ENCODE measurements at regions not wholly inside any gene's neighbourhood (a gene's known extent, or its start where the extent isn't known, plus 50 kb on each side); places are given as distances from the start of the nearest gene placed in this dataset.
"Not testable (repeated sequence)": the region's sequence is repeated elsewhere in the genome, so short reads cannot be mapped to it uniquely, and the experiment has no call there.

GRCh38 chr4:3867403-3868100 is 101.4 kb downstream of the ADRA2C start:
- DNase-seq = no peak

DNA sequence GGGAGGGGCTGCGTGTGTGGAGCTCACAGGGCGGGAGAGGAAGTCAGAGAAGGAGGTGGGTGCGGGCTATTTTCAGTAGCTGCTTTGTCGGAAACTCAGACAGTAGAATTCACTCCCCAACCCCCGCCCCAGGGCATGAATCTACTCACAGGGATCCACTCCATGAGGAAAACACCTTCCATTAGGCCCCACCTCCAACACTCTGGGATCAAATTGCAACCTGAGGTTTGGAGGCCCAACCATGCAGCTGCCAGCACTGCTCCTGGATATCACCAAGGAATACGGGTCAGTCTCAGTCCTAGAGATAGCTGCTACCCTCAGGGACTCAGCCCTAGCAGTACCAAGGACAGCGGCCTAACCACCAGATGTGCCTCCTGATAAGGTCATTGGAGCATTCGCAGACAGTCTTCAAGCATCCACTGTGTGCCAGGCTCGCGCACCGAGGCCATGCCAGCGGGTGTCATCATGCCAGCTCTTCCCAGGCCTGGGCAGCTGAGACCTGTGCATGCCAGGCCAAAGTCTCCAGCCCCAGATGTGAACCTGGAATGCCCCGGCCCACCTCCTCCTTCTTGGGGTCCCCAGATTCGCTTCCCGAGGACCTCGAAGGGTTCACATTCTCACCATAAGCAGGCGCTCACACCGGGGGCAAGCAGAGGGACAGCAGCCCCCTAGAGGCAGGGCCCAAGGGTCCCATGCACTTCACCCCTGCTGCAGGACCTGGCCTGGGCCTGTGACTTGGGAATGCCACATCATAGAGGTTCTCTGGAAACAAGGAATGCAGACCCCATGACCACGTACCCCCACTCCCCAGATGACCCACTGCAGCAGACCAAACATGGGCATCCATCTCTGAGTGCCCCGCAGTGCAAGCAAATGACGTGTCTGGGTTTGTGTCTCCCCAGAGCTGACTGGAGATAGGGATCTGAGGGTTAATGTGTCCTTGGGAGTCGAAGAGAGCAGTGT is 102.3 kb downstream of the ADRA2C start:
- no peak for DNase-seq

DNA sequence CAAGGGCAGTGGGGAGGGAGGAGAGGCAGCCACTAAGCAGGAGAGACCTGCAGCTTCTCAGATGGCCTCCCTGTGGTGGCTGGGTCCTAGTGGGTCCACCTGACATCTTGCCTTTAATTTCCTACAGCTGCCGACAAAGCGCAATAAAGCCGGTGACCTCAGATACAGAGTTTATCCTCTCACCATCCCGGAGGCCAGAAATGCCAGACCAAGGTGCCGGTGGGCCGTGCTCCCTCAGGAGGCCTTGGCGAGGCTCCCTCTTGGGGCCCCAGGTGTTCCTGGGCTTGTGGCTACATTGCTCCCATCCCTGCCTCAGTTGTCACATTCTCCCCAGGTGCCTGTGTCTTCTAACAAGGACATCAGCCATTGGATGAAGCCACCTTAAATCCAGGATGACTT is 103.0 kb downstream of the ADRA2C start:
- DNase-seq = no peak

DNA sequence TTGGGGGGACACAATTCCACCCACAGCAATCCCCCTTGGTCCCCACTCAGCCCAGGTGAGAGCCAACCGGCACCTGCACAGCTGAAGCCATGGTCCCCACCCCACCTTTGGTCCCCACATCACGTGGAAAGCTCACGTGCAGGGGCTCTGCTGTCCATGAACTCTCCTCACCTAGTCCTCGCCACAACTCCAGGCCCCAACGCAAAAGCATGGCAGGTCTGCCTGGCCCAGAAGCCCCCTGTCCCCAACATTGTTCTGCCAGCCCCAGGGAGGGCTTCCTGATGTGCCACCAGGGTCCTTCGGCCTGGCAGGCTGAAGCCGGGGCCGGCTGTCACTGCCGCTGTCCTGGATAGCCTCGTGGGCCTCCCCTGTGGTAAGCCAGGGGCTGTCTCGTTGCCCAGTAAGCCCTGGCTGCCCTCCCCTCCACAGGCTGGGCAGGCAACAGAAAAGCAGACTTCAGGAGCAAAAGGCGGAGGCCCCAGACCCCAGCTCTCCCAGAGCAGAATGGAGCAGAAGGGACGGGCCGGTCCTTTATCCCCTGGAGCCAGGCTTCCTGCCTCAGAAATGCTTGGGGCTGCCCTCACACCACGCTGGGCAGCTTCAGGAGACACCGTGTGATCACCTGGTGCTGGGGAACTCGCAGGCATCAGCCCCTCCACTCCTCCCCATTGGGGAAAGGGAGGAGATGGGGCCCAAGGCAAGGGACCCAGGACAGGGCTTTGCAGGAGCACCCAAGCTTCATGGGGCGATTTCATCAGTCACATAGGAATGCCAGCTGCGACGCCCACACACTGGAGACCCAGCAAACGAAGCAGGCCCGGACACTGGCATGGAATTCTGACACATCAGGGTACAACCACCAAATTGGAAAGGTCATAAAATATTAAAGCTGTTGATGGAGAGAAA is 103.7 kb downstream of the ADRA2C start:
- no peak for DNase-seq

GRCh38 chr4:3870567-3870962 is 104.4 kb downstream of the ADRA2C start:
- DNase-seq = no peak

DNA sequence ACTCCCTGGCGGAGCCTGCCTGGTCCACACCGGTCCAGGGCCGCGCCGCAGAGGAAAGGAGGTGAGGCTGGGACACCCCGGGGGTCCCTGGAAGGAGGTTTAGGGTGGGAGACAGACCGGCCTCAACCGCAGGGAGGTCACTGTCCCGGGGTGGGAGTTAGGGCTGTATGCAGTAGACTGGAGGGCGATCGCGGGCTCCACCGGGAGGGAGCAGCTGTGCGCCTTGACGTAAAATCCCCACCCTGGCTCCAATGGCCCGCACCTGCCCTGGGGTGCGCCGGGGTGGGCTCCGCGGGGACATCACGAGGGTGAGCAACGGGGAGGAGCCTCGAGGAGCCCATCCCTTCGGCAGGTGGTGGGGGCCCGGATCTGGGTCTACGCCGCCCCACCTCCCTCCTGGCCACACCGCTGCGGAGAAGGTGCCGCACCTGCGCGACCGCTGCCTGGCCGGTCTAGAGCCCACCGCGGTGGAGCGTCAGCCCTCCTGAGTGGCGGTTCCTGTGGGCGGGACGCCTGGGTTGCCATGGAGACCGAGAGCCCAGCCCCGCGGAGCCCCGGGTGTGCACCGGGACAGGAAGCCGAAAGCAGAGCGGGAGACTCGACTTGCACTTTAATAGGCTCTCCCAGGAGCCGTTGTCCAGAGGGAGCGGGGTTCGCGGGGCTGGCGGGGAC is 105.1 kb downstream of the ADRA2C start:
- peak; percentile 1 for DNase-seq

GRCh38 chr4:3871881-3872833 is 106.0 kb downstream of the ADRA2C start:
- DNase-seq = no peak

DNA sequence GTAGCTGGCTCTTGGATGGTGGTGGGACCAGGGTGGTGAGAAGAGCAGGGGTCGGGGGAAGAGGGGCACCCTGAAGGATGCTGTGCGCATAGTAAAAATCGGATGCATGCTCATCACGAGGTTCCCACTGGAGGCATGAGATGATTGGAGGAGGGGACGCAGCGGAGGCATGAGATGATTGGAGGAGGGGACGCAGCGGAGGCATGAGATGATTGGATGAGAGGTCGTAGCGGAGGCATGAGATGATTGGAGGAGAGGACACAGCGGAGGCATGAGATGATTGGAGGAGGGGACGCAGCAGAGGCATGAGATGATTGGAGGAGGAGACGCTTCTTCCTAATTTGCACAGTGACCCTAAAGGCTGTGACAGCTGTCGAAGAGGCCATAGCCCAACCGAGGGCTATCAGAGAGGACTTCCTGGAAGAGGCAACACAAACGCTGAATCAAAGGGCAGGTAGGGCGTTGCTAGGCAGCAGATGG is 106.7 kb downstream of the ADRA2C start:
- no peak for DNase-seq

DNA sequence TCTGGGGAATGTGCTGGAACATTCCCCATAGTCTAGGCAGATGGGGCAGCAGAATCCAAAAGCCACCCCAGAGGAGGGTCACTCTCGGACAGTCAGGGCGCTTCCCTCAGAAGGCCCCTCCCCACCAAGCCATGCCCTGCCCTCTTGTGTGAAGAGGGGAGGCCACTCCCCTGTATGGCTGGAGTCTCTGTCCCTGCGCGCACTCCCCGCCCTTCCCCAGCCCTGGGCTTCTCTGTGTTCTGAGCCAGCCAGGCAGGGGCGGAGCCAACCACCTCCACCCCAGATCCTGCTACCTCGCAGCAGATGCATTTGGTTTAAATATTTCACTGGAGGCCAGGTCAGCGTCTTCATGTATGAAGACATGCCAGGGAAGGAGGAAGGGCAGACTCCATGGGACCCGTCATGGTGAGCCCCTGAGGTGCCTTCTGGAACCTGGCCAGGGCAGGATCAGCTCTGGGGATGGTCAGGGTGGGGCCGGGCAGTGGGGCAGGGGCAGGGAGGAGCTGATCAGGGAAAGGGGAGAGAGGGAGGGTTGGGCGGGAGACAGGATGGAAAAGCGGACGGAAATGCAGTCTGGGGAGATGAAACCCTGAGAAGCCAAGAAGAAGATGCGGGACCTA is 107.3 kb downstream of the ADRA2C start:
- DNase-seq = no peak

- no peak for DNase-seq
These were observed 107.8 kb downstream of the ADRA2C start for GRCh38 chr4:3874028-3874415.

- DNase-seq = no peak
These were observed 108.4 kb downstream of the ADRA2C start for GRCh38 chr4:3874525-3875110.

GRCh38 chr4:3875466-3875865 is 109.3 kb downstream of the ADRA2C start:
- DNase-seq = no peak

DNA sequence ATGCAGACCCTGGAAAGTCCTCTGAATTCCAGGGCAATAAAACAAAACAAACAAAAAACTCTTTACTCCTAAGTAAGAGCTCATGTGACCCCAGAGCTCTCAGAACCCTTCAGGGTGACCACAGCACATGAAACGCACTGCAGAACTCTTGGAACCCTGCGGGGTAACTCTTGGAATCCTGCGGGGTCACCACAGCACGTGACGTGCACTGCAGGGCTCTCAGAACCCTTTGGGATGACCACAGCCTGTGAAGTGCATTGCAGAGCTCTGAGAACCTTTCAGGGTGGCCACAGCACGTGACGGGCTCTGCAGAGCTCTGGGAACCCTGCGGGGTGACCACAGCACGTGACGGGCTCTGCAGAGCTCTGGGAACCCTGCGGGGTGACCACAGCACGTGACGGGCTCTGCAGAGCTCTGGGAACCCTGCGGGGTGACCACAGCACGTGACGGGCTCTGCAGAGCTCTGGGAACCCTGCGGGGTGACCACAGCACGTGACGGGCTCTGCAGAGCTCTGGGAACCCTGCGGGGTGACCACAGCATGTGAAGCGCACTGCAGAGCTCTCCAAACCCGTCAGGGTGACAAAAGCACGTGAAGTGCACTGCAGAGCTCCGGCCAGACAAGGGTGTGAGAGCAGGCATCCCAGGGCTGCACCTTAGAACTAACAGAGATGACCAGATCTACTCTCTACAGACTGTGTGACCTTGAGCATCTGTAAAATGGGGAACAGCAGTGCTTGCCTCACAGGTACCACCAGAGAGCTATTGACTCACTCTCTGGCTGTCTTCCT is 110.1 kb downstream of the ADRA2C start:
- DNase-seq = not testable (repeated sequence)

GRCh38 chr4:3877236-3877635 is 111.1 kb downstream of the ADRA2C start:
- no peak for DNase-seq

GRCh38 chr4:3877868-3878267 is 111.7 kb downstream of the ADRA2C start:
- no peak for DNase-seq

- no peak for DNase-seq
These were observed 112.5 kb downstream of the ADRA2C start for GRCh38 chr4:3878678-3879077.

- no peak for DNase-seq
These were observed 113.8 kb downstream of the ADRA2C start for GRCh38 chr4:3879681-3880614.

DNA sequence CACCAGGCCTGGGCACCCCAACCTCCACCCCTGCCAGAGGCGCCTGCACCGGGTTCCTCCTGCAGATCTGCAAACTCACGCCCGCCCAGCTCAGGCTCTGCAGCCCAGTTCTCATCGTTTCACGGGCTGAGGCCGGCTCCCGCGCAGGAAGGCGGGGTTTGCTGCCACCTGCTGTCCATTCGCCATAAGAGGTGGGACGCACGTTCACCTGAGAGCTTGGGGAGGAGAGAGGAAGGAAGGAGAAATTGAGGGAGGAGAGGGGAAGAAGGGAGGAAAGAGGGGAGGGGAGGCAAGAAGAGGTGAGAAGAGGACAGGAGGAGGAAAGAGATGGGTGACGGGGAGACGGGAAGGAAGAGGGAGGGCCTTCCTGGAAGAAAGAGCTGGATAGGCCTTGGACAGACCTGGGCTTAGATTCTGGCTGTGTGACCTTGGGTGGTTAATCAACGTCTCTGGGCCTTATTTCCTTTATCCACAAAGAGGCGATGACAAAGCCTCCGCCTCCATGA is 114.5 kb downstream of the ADRA2C start:
- peak; percentile 33 for DNase-seq

All from NCI-H1694 (cell line).